ENCODE measurements at regions not wholly inside any gene's neighbourhood (a gene's known extent, or its start where the extent isn't known, plus 50 kb on each side); places are given as distances from the start of the nearest gene placed in this dataset.

DNA sequence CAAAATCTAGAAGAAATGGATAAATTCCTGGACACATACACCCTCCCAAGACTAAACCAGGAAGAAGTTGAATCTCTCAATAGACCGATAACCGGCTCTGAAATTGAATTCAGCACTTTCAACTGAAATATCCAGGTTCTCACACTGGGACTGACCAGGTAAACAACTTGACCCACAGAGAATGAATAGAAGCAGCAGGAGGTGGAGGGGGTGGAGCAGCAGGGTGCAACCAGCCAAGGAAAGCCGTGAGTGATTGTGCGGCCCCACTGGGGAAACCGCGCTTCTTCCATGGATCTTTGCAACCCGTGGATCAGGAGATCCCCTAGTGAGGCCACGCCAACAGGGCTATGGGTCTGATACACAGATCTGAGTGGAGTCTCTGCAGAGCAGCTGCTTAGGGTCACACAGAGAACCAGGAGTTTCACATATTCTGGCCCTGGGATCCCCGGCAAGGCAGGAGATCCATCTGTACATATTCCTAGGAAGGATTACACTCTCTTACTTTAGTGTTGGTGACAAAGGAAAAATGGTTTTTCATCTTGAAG lies 181.5 kb downstream of the SLCO4C1 start:
- TF ChIP-seq, protein P1, sequence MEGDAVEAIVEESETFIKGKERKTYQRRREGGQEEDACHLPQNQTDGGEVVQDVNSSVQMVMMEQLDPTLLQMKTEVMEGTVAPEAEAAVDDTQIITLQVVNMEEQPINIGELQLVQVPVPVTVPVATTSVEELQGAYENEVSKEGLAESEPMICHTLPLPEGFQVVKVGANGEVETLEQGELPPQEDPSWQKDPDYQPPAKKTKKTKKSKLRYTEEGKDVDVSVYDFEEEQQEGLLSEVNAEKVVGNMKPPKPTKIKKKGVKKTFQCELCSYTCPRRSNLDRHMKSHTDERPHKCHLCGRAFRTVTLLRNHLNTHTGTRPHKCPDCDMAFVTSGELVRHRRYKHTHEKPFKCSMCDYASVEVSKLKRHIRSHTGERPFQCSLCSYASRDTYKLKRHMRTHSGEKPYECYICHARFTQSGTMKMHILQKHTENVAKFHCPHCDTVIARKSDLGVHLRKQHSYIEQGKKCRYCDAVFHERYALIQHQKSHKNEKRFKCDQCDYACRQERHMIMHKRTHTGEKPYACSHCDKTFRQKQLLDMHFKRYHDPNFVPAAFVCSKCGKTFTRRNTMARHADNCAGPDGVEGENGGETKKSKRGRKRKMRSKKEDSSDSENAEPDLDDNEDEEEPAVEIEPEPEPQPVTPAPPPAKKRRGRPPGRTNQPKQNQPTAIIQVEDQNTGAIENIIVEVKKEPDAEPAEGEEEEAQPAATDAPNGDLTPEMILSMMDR (IDR thresholded peaks at IDR 0.05; ENCODE audit: insufficient read depth, low read length, poor library complexity, severe bottlenecking) = no peak
- no peak for TF ChIP-seq EZH2phosphoT487 (conservative IDR thresholded peaks at IDR 0.05; ENCODE audit: low read length)

All from SU-DHL-6 (cell line).